Bronchial epithelial cell (primary cell): ENCODE measurements at regions not wholly inside any gene's neighbourhood (a gene's known extent, or its start where the extent isn't known, plus 50 kb on each side); places are given as distances from the start of the nearest gene placed in this dataset.

Experiments
- DNase-seq: peaks from one replicate; pipeline ENCODE4 v3.0.0-alpha.2; 2010; ENCODE audit warnings: low read depth
- FAIRE-seq: peaks from 2 replicates; lab custom pipeline; 2011; peaks lifted over from hg19 to GRCh38; lab: Jason Lieb, UNC
- H3K27me3 ChIP-seq: 2 replicates; pipeline ENCODE4 v1.5.1; 2011; ENCODE audit warnings: low read length; ENCODE audit not compliant: control insufficient read depth, insufficient read depth
- H3K36me3 ChIP-seq: 2 replicates; pipeline ENCODE4 v1.5.1; 2011; ENCODE audit warnings: low read length; ENCODE audit not compliant: control insufficient read depth, insufficient read depth
- H3K4me3 ChIP-seq: 2 replicates; pipeline ENCODE4 v1.5.1; 2011; ENCODE audit warnings: mild to moderate bottlenecking, low read depth, low read length, control low read depth
- CTCF ChIP-seq: IDR thresholded peaks from 2 replicates; pipeline ENCODE4 v1.5.1; 2011; ENCODE audit warnings: mild to moderate bottlenecking, moderate library complexity, low read length, control low read depth, inconsistent platforms; ENCODE audit not compliant: insufficient read depth, severe bottlenecking

- DNase-seq (no peak), FAIRE-seq (no peak)
- TF ChIP-seq CTCF = no peak
- no peak overlapping the region for H3K4me3 ChIP-seq
- no peaks in the 10 kb centered on the region for H3K27me3 ChIP-seq
- no peaks in the 10 kb centered on the region for H3K36me3 ChIP-seq
Observed at GRCh38 chr4:24453951-24454350, 130.4 kb downstream of the DHX15 start.

- no peak for FAIRE-seq
Observed at GRCh38 chr4:24451870-24452269, 132.5 kb downstream of the DHX15 start.

GRCh38 chr4:24443200-24443599 is 141.2 kb downstream of the DHX15 start:
- FAIRE-seq (no peak), DNase-seq (no peak)
- no peaks in the 10 kb centered on the region for H3K27me3 ChIP-seq
- H3K4me3 ChIP-seq = no peak overlapping the region
- H3K36me3 ChIP-seq = no peaks in the 10 kb centered on the region
- TF ChIP-seq CTCF = no peak

More at GRCh38 chr4:24451870-24452269, 132.5 kb downstream of the DHX15 start:
- Histone ChIP-seq H3K4me3 (no peak overlapping the region), H3K36me3 (no peaks in the 10 kb centered on the region), H3K27me3 (no peaks in the 10 kb centered on the region)
- TF ChIP-seq CTCF = no peak
- no peak for DNase-seq

- no peaks in the 10 kb centered on the region for H3K36me3 ChIP-seq
- no peak overlapping the region for H3K4me3 ChIP-seq
- no peak for FAIRE-seq
- TF ChIP-seq CTCF = no peak
- no peak for DNase-seq
- H3K27me3 ChIP-seq = no peaks in the 10 kb centered on the region
Observed at GRCh38 chr4:24440765-24441164, 143.6 kb downstream of the DHX15 start.

- no peak for TF ChIP-seq CTCF
- Histone ChIP-seq H3K36me3 (no peaks in the 10 kb centered on the region), H3K27me3 (no peaks in the 10 kb centered on the region), H3K4me3 (no peak overlapping the region)
- no peak for FAIRE-seq
- no peak for DNase-seq
Observed at GRCh38 chr4:24434241-24434640, 150.1 kb downstream of the DHX15 start.

- no peak for DNase-seq
- peak; percentile 32 for FAIRE-seq
- TF ChIP-seq CTCF = no peak
- H3K27me3 ChIP-seq = no peaks in the 10 kb centered on the region
- H3K4me3 ChIP-seq = no peak overlapping the region
- no peaks in the 10 kb centered on the region for H3K36me3 ChIP-seq
Observed at GRCh38 chr4:24433515-24434214, 150.7 kb downstream of the DHX15 start.
